ENCODE measurements at regions not wholly inside any gene's neighbourhood (a gene's known extent, or its start where the extent isn't known, plus 50 kb on each side); places are given as distances from the start of the nearest gene placed in this dataset.
A peak's percentile ranks its signal among the peaks of the same experiment; 100 is the strongest.

DNA sequence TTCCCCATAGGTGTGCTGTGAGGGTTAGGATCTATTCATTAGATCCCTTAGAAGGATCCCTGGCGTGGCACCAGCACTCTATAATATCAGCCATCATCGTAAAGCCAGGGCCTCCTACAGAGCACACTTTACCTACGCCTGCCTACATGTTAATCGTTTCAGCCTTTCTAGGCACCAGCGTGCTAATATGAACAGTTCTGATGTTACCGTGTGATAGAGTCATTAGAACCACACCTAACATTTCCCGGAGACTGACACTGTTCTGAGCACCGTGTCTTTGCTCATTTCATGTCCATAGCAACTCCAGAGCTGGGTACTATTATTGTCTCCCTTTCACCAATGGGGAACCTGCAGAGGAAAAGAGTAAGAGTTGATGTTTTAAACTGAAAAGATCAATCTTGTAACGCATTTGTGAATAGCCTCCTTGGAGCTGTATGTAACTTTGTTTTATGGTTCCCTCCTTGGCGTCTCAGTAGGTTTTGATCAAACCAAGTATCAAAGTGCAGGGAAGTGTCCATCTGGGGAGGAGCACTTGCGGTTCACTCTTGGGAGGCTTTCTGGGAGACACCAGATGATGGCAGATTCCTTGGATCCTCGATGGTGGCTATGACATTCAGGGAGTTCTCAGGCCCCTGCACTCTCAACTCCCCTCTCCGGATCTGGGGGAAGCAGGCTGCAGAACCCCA is 73.8 kb upstream of the KCNG1 start:
- TF ChIP-seq EZH2phosphoT487 (IDR thresholded peaks at IDR 0.05; ENCODE audit: low read length) = no peak
- TF ChIP-seq, protein P1, sequence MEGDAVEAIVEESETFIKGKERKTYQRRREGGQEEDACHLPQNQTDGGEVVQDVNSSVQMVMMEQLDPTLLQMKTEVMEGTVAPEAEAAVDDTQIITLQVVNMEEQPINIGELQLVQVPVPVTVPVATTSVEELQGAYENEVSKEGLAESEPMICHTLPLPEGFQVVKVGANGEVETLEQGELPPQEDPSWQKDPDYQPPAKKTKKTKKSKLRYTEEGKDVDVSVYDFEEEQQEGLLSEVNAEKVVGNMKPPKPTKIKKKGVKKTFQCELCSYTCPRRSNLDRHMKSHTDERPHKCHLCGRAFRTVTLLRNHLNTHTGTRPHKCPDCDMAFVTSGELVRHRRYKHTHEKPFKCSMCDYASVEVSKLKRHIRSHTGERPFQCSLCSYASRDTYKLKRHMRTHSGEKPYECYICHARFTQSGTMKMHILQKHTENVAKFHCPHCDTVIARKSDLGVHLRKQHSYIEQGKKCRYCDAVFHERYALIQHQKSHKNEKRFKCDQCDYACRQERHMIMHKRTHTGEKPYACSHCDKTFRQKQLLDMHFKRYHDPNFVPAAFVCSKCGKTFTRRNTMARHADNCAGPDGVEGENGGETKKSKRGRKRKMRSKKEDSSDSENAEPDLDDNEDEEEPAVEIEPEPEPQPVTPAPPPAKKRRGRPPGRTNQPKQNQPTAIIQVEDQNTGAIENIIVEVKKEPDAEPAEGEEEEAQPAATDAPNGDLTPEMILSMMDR (IDR thresholded peaks at IDR 0.05; ENCODE audit: low read length) = no peak
- no peak for TF ChIP-seq EZH2 (optimal IDR thresholded peaks at IDR 0.05; ENCODE audit: low read depth, low read length)
- Histone ChIP-seq H4K20me1 (ENCODE audit: insufficient read depth, low read length) (no peaks in the 10 kb centered on the region), H3K36me3 (replicated peaks; ENCODE audit: insufficient read depth, low read length) (no peaks in the 10 kb centered on the region), H3K79me2 (ENCODE audit: low read length) (no peaks in the 10 kb centered on the region), H3K27ac (ENCODE audit: low read length) (no peak overlapping the region), H3K9me2 (replicated peaks; ENCODE audit: insufficient read depth, low read length) (no peaks in the 10 kb centered on the region), H2AFZ (ENCODE audit: low read length) (no peak overlapping the region), H3K4me1 (ENCODE audit: low read length) (0 out of 2 replicates have a peak, but pooled peaks cover 8% of the 10 kb centered on the region), H3K27me3 (replicated peaks; ENCODE audit: insufficient read depth, low read length) (no peaks in the 10 kb centered on the region), H3K9ac (ENCODE audit: low read length) (no peak overlapping the region), H3K4me2 (ENCODE audit: low read depth, low read length) (no peak overlapping the region), H3F3A (ENCODE audit: insufficient read depth, low read length) (no peaks in the 10 kb centered on the region), H3K9me3 (replicated peaks; ENCODE audit: insufficient read depth, low read length) (no peaks in the 10 kb centered on the region), H3K4me3 (ENCODE audit: low read length) (no peak overlapping the region)
- no peak for DNase-seq

DNA sequence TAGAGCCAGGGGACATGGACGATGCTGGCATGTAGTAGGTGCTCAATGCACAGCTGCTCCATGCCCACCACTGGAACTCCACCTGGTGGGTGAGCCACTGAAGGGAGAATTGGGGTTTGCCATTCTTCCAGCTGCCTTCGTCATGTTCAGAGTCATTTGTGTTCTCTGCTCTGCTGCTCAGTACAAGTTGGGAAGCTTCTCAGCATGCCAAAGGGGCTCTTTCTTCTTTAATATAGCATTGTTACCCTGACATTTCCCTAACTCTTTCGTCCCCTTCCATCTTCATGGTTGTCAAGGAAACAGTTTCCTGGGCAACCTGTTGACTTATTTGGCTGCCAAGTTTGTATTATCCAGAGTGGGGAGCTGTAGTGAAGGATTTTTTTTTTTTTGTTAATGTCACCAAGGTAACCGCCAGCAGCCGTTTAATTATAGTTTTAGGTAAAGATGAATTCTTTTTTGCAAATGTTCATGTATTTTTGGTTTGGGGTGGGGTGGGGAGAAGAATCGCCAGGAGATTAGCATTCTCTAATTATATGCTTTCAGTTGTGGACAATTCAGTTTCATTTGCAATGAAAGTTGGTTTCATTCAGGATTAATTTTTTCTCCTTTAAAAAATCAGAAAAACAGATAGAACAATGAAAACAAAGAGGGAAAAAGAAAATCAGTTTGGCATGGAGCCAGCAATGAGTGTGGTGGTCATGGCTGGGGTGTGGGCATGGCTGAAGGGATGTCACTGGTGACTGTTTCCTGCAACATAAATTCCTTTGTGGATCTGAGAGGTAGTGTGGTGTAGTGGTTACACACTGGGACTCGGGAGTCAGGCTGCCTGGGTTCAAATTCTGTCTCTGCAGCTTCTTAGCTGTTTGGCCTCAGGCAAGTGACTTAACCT is 73.0 kb upstream of the KCNG1 start:
- H3K79me2 ChIP-seq (ENCODE audit: low read length) = no peaks in the 10 kb centered on the region
- no peaks in the 10 kb centered on the region for H3K36me3 ChIP-seq (replicated peaks; ENCODE audit: insufficient read depth, low read length)
- H3K4me1 ChIP-seq (ENCODE audit: low read length) = 0 out of 2 replicates have a peak, but pooled peaks cover 8% of the 10 kb centered on the region
- H3K9me3 ChIP-seq (replicated peaks; ENCODE audit: insufficient read depth, low read length) = no peaks in the 10 kb centered on the region
- no peaks in the 10 kb centered on the region for H3K27me3 ChIP-seq (replicated peaks; ENCODE audit: insufficient read depth, low read length)
- no peak overlapping the region for H3K27ac ChIP-seq (ENCODE audit: low read length)
- H3K4me2 ChIP-seq (ENCODE audit: low read depth, low read length) = no peak overlapping the region
- no peak overlapping the region for H3K4me3 ChIP-seq (ENCODE audit: low read length)
- H2AFZ ChIP-seq (ENCODE audit: low read length) = no peak overlapping the region
- H3F3A ChIP-seq (ENCODE audit: insufficient read depth, low read length) = no peaks in the 10 kb centered on the region
- H4K20me1 ChIP-seq (ENCODE audit: insufficient read depth, low read length) = no peaks in the 10 kb centered on the region
- DNase-seq = no peak
- H3K9ac ChIP-seq (ENCODE audit: low read length) = no peak overlapping the region
- TF ChIP-seq EZH2phosphoT487 (IDR thresholded peaks at IDR 0.05; ENCODE audit: low read length) = no peak
- TF ChIP-seq EZH2 (optimal IDR thresholded peaks at IDR 0.05; ENCODE audit: low read depth, low read length) = no peak
- TF ChIP-seq, protein P1 (IDR thresholded peaks at IDR 0.05; ENCODE audit: low read length) = no peak
- H3K9me2 ChIP-seq (replicated peaks; ENCODE audit: insufficient read depth, low read length) = no peaks in the 10 kb centered on the region

DNA sequence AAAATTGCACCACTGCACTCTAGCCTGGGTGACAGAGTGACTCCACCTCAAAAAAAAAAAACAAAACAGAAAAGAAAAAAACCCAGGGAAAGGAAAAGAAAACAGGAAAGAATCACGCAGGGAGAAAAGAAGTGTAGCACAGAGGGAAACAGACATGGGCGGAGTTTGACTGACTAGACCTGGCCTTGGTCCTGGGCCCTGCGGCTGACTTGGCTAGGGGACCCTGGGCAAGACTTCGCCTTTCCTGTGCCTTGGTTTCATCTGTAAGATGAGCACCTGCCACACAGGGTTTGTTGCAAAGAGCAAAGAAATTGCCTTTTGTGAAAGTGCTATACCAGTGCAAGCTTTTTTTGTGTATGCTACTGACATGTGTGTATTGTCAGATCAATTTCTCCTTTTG is 71.3 kb upstream of the KCNG1 start:
- Histone ChIP-seq H3K4me2 (ENCODE audit: low read depth, low read length) (no peak overlapping the region), H3K9me3 (replicated peaks; ENCODE audit: insufficient read depth, low read length) (no peaks in the 10 kb centered on the region), H3K9ac (ENCODE audit: low read length) (no peak overlapping the region), H2AFZ (ENCODE audit: low read length) (no peak overlapping the region), H3K9me2 (replicated peaks; ENCODE audit: insufficient read depth, low read length) (no peaks in the 10 kb centered on the region), H3K27me3 (replicated peaks; ENCODE audit: insufficient read depth, low read length) (no peaks in the 10 kb centered on the region), H3K36me3 (replicated peaks; ENCODE audit: insufficient read depth, low read length) (no peaks in the 10 kb centered on the region), H3K4me1 (ENCODE audit: low read length) (no peaks in the 10 kb centered on the region), H3K27ac (ENCODE audit: low read length) (no peak overlapping the region), H3K4me3 (ENCODE audit: low read length) (no peak overlapping the region), H3F3A (ENCODE audit: insufficient read depth, low read length) (no peaks in the 10 kb centered on the region), H4K20me1 (ENCODE audit: insufficient read depth, low read length) (no peaks in the 10 kb centered on the region), H3K79me2 (ENCODE audit: low read length) (no peaks in the 10 kb centered on the region)
- peak; percentile 33 for DNase-seq
- TF ChIP-seq EZH2phosphoT487 (IDR thresholded peaks at IDR 0.05; ENCODE audit: low read length) (no peak), EZH2 (optimal IDR thresholded peaks at IDR 0.05; ENCODE audit: low read depth, low read length) (no peak)
- TF ChIP-seq, protein P1 (IDR thresholded peaks at IDR 0.05; ENCODE audit: low read length) = no peak
